Keratinocyte (primary cell): ENCODE measurements at regions not wholly inside any gene's neighbourhood (a gene's known extent, or its start where the extent isn't known, plus 50 kb on each side); places are given as distances from the start of the nearest gene placed in this dataset.

Source experiments
- DNase-seq: peaks from one replicate; pipeline ENCODE4 v3.0.0-alpha.2; 2011; ENCODE audit warnings: low read depth, missing footprints, low spot score
- FAIRE-seq: peaks from 2 replicates; lab custom pipeline; 2011; peaks lifted over from hg19 to GRCh38; lab: Jason Lieb, UNC
- H2AFZ ChIP-seq: 2 replicates; pipeline ENCODE4 v1.6.0; 2012; ENCODE audit warnings: low read length, control low read depth, inconsistent platforms; ENCODE audit not compliant: control insufficient read depth
- H3K27ac ChIP-seq: 2 replicates; pipeline ENCODE4 v1.5.1; 2011; ENCODE audit warnings: low read length; ENCODE audit not compliant: control insufficient read depth, insufficient read depth
- H3K27me3 ChIP-seq: 3 replicates; pipeline ENCODE4 v1.6.0; 2011; ENCODE audit warnings: low read length; ENCODE audit not compliant: control insufficient read depth, insufficient read depth; ENCODE audit errors: extremely low read depth
- H3K36me3 ChIP-seq, 2 experiments: 2 replicates in 1 of 2; 3 replicates in 1 of 2; pipeline ENCODE4 v1.5.1; 2011; ENCODE audit warnings: low read length in 2 of 2, mild to moderate bottlenecking in 1 of 2; ENCODE audit not compliant: control insufficient read depth in 2 of 2, insufficient read depth in 2 of 2; ENCODE audit errors: extremely low read depth in 1 of 2
- H3K4me1 ChIP-seq: 3 replicates; pipeline ENCODE4 v1.5.1; 2011; ENCODE audit warnings: low read length; ENCODE audit not compliant: control insufficient read depth, insufficient read depth; ENCODE audit errors: extremely low read depth
- H3K4me2 ChIP-seq: 3 replicates; pipeline ENCODE4 v1.6.0; 2011; ENCODE audit warnings: low read depth, low read length; ENCODE audit not compliant: control insufficient read depth, insufficient read depth; ENCODE audit errors: extremely low read depth
- H3K4me3 ChIP-seq, 3 experiments: fragments of 200-600 bp in 1 of 3; sonication (generic) in 1 of 3; 2 replicates in 2 of 3; 3 replicates in 1 of 3; pipeline ENCODE4 v1.5.1; 2011 to 2016; ENCODE audit warnings: low read length in 3 of 3, mild to moderate bottlenecking in 3 of 3, control low read depth in 2 of 3, inconsistent platforms in 1 of 3, low read depth in 1 of 3, mixed read lengths in 1 of 3, mixed run types in 1 of 3, moderate library complexity in 1 of 3; ENCODE audit not compliant: control insufficient read depth in 2 of 3, insufficient read depth in 2 of 3; ENCODE audit errors: extremely low read depth in 1 of 3
- H3K79me2 ChIP-seq: 2 replicates; pipeline ENCODE4 v1.6.0; 2012; ENCODE audit warnings: low read length; ENCODE audit not compliant: control insufficient read depth, insufficient read depth
- H3K9ac ChIP-seq: 3 replicates; pipeline ENCODE4 v1.6.0; 2011; ENCODE audit warnings: low read length; ENCODE audit not compliant: control insufficient read depth, insufficient read depth; ENCODE audit errors: extremely low read depth
- H3K9me1 ChIP-seq: 3 replicates; pipeline ENCODE4 v1.6.0; 2011; ENCODE audit warnings: low read length; ENCODE audit not compliant: control insufficient read depth, insufficient read depth; ENCODE audit errors: extremely low read depth
- H3K9me3 ChIP-seq: 2 replicates; pipeline ENCODE4 v1.5.1; 2012; ENCODE audit warnings: low read depth, low read length; ENCODE audit not compliant: control insufficient read depth
- H4K20me1 ChIP-seq: 3 replicates; pipeline ENCODE4 v1.6.0; 2011; ENCODE audit warnings: low read length; ENCODE audit not compliant: control insufficient read depth, insufficient read depth; ENCODE audit errors: extremely low read depth
- EZH2 ChIP-seq: IDR thresholded peaks from one replicate; pipeline ENCODE4 v1.6.1; 2012; ENCODE audit warnings: inconsistent platforms, mild to moderate bottlenecking, low read length, moderate library complexity
- dilution Hi-C: fragments of 300-500 bp; cut with MboI; formaldehyde crosslinking; loops from one replicate; pipeline ENCODE4 v1.7.0; 2020; ENCODE audit warnings: low sequenced_read_pairs; ENCODE audit not compliant: extremely low pct_ligation_motif_present
- TF ChIP-seq, protein P1 (sequence below), 3 experiments: IDR thresholded peaks in 1 of 3; conservative IDR thresholded peaks in 1 of 3; optimal IDR thresholded peaks in 1 of 3; 2 replicates in 2 of 3; 3 replicates in 1 of 3; pipeline versions ENCODE3 to v1.5.1; 2011; ENCODE audit warnings: low read length in 3 of 3, mild to moderate bottlenecking in 3 of 3, moderate library complexity in 2 of 3, control low read depth in 1 of 3, inconsistent platforms in 1 of 3; ENCODE audit not compliant: insufficient read depth in 2 of 3; ENCODE audit errors: extremely low read depth in 1 of 3

DNA sequence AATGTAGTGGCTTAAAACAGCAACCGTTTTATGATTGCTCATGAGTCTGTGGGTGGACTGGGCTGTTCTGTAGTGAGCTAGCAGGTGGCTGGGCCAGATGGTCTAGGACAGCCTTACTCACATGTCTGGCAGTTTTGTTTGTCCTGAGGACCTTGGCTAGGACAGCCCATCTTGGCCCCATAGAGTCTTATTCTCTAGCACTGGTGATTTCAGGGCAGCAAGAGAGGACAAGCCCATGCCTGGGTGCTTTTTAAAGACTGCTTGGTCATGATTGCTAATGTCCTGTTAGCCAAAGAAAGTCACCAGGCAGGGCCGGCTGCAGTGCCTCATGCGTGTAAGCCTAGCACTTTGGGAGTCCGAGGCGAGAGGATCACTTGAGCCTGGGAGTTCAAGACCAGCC, 139.8 kb downstream of the KATNIP start:
- Histone ChIP-seq H4K20me1 (no peaks in the 10 kb centered on the region), H3K9me1 (no peaks in the 10 kb centered on the region), H3K36me3 (no peaks in the 10 kb centered on the region), H2AFZ (no peak overlapping the region), H3K9ac (no peak overlapping the region), H3K4me1 (no peaks in the 10 kb centered on the region), H3K4me2 (no peak overlapping the region), H3K27me3 (no peaks in the 10 kb centered on the region), H3K79me2 (no peaks in the 10 kb centered on the region), H3K4me3 (no peak overlapping the region), H3K27ac (no peak overlapping the region), H3K9me3 (no peaks in the 10 kb centered on the region)
- no peak for TF ChIP-seq EZH2
- TF ChIP-seq, protein P1, sequence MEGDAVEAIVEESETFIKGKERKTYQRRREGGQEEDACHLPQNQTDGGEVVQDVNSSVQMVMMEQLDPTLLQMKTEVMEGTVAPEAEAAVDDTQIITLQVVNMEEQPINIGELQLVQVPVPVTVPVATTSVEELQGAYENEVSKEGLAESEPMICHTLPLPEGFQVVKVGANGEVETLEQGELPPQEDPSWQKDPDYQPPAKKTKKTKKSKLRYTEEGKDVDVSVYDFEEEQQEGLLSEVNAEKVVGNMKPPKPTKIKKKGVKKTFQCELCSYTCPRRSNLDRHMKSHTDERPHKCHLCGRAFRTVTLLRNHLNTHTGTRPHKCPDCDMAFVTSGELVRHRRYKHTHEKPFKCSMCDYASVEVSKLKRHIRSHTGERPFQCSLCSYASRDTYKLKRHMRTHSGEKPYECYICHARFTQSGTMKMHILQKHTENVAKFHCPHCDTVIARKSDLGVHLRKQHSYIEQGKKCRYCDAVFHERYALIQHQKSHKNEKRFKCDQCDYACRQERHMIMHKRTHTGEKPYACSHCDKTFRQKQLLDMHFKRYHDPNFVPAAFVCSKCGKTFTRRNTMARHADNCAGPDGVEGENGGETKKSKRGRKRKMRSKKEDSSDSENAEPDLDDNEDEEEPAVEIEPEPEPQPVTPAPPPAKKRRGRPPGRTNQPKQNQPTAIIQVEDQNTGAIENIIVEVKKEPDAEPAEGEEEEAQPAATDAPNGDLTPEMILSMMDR (optimal IDR thresholded peaks at IDR 0.05 in 1 of 3, IDR thresholded peaks at IDR 0.05 in 1 of 3, conservative IDR thresholded peaks at IDR 0.05 in 1 of 3; ENCODE audit: extremely low read depth in 1 of 3, insufficient read depth in 2 of 3, low read length in 3 of 3) = no peak
- dilution Hi-C loops = no loop called here
- DNase-seq (no peak), FAIRE-seq (no peak)

DNA sequence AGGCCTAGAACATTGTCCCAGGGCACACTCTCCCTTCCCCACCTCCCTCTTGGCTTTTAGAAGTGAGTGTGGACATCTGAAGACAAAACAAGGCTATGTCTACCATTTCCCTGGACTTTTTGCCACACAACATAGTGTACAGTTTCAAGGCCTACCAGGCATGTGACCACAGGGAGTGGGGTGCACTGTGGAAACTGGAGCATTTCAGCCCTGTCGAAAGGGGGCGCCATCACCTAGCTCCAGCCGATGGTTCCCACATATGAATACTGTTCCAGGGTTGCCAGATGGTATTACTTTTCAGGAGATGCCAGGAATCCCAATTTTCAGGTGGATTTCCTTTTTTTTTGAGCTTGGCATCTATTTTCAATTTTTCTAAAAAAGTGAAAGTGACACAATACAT, 140.7 kb downstream of the KATNIP start:
- no peaks in the 10 kb centered on the region for H3K9me1 ChIP-seq
- no peaks in the 10 kb centered on the region for H3K36me3 ChIP-seq
- no peaks in the 10 kb centered on the region for H3K9me3 ChIP-seq
- no peaks in the 10 kb centered on the region for H4K20me1 ChIP-seq
- no peaks in the 10 kb centered on the region for H3K4me1 ChIP-seq
- no peaks in the 10 kb centered on the region for H3K79me2 ChIP-seq
- dilution Hi-C loops = no loop called here
- no peak overlapping the region for H2AFZ ChIP-seq
- H3K4me2 ChIP-seq = no peak overlapping the region
- no peak overlapping the region for H3K9ac ChIP-seq
- FAIRE-seq = no peak
- no peak for DNase-seq
- TF ChIP-seq, protein P1 (optimal IDR thresholded peaks at IDR 0.05 in 1 of 3, IDR thresholded peaks at IDR 0.05 in 1 of 3, conservative IDR thresholded peaks at IDR 0.05 in 1 of 3; ENCODE audit: extremely low read depth in 1 of 3, insufficient read depth in 2 of 3, low read length in 3 of 3) = peak; percentile 77 to 89 (median 82)
- no peak for TF ChIP-seq EZH2
- H3K27ac ChIP-seq = no peak overlapping the region
- no peaks in the 10 kb centered on the region for H3K27me3 ChIP-seq
- H3K4me3 ChIP-seq = no peak overlapping the region
